Common myeloid progenitor, CD34-positive (primary cell): ENCODE measurements at regions not wholly inside any gene's neighbourhood (a gene's known extent, or its start where the extent isn't known, plus 50 kb on each side); places are given as distances from the start of the nearest gene placed in this dataset.
"Not testable (repeated sequence)": the region's sequence is repeated elsewhere in the genome, so short reads cannot be mapped to it uniquely, and the experiment has no call there.

Experiments used
- CTCF ChIA-PET: fragments of 350-600 bp; sonication (Branson Sonifier 250); formaldehyde crosslinking; loops from one replicate; lab custom pipeline; 2021; ENCODE audit warnings: antibody characterized with exemption; lab: Charles Lee
- POLR2A ChIA-PET: fragments of 350-600 bp; sonication (Branson Sonifier 250); formaldehyde crosslinking; loops from one replicate; lab custom pipeline; 2021; ENCODE audit warnings: antibody characterized with exemption; lab: Charles Lee
- DNase-seq, 3 donors: peaks; one replicate each; pipeline versions ENCODE4 v3.0.0 to v3.0.0-alpha.2; 2013
- H3K27ac ChIP-seq, 2 experiments: 1 replicate in 1 of 2; 2 replicates in 1 of 2; pipeline ENCODE4 v1.7.0; 2013; ENCODE audit warnings: inconsistent platforms in 2 of 2, low read length in 2 of 2, mild to moderate bottlenecking in 2 of 2, low read depth in 1 of 2, moderate library complexity in 1 of 2; ENCODE audit not compliant: severe bottlenecking in 2 of 2, insufficient read depth in 1 of 2, poor library complexity in 1 of 2
- H3K27me3 ChIP-seq, 5 experiments: replicated peaks in 2 of 5; 1 replicate in 3 of 5; 2 replicates in 2 of 5; pipeline versions ENCODE4 v1.6.1 to v1.7.0; 2013; ENCODE audit warnings: low read length in 4 of 5, mild to moderate bottlenecking in 2 of 5, moderate library complexity in 2 of 5, inconsistent platforms in 1 of 5; ENCODE audit not compliant: insufficient read depth in 5 of 5, control insufficient read depth in 4 of 5
- H3K36me3 ChIP-seq, 4 experiments: 1 replicate in 2 of 4; 2 replicates in 2 of 4; pipeline versions ENCODE4 v1.6.1 to v1.7.0; 2013; ENCODE audit warnings: low read length in 3 of 4, control low read depth in 1 of 4, mild to moderate bottlenecking in 1 of 4; ENCODE audit not compliant: control insufficient read depth in 4 of 4, insufficient read depth in 4 of 4
- H3K4me1 ChIP-seq, 4 experiments: 1 replicate in 3 of 4; 2 replicates in 1 of 4; pipeline versions ENCODE4 v1.6.1 to v1.7.1; 2013; ENCODE audit warnings: low read length in 3 of 4, mild to moderate bottlenecking in 3 of 4, control low read depth in 1 of 4, inconsistent platforms in 1 of 4, moderate library complexity in 1 of 4; ENCODE audit not compliant: control insufficient read depth in 4 of 4, insufficient read depth in 4 of 4; ENCODE audit errors: control extremely low read depth in 1 of 4
- H3K4me3 ChIP-seq, 7 experiments: 1 replicate in 4 of 7; 2 replicates in 3 of 7; pipeline versions ENCODE4 v1.5.1 to v1.7.0; 2013; ENCODE audit warnings: mild to moderate bottlenecking in 7 of 7, low read length in 6 of 7, moderate library complexity in 6 of 7, inconsistent platforms in 2 of 7, low read depth in 2 of 7, control low read depth in 1 of 7; ENCODE audit not compliant: insufficient read depth in 4 of 7, control insufficient read depth in 1 of 7; ENCODE audit errors: extremely low read depth in 1 of 7
- H3K9me3 ChIP-seq, 5 experiments: 1 replicate in 4 of 5; 2 replicates in 1 of 5; pipeline versions ENCODE4 v1.6.1 to v1.7.1; 2013; ENCODE audit warnings: low read length in 4 of 5, mild to moderate bottlenecking in 2 of 5, inconsistent platforms in 1 of 5, low read depth in 1 of 5, moderate library complexity in 1 of 5; ENCODE audit not compliant: control insufficient read depth in 4 of 5, insufficient read depth in 2 of 5; ENCODE audit errors: control extremely low read depth in 1 of 5
- WGBS: methylation state at CpG from one replicate; pipeline ENCODE4 v1.1.5; 2013; ENCODE audit not compliant: insufficient coverage; 5-methylcytosine and 5-hydroxymethylcytosine counted together

DNA sequence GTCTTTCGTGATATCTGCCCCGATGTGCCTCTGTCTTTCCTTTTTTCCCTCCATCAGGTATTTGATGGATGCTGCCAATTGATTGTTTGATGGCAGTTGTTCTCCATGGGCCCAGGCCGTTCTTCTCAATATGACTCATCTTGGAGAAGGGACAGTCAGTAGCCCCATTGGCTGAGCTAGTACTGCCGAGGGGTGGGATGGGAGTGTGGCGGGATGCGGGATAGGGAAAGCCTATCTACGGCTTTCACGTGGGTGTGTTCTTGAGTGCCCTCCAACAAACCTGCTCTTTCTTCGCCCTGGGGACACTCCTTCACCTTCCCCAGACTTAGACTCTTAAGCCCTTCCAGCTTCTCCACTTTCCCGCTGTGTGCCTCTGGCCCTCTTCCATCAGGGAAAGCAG lies 159.4 kb downstream of the GOLGA8K start:
- H3K36me3 ChIP-seq, H3K27ac ChIP-seq, H3K27me3 ChIP-seq, H3K4me1 ChIP-seq, H3K4me3 ChIP-seq, H3K9me3 ChIP-seq, POLR2A ChIA-PET, CTCF ChIA-PET, DNase-seq: not testable (repeated sequence)
- no CpG with 5 or more reads among the region's 10 CpGs for WGBS

DNA sequence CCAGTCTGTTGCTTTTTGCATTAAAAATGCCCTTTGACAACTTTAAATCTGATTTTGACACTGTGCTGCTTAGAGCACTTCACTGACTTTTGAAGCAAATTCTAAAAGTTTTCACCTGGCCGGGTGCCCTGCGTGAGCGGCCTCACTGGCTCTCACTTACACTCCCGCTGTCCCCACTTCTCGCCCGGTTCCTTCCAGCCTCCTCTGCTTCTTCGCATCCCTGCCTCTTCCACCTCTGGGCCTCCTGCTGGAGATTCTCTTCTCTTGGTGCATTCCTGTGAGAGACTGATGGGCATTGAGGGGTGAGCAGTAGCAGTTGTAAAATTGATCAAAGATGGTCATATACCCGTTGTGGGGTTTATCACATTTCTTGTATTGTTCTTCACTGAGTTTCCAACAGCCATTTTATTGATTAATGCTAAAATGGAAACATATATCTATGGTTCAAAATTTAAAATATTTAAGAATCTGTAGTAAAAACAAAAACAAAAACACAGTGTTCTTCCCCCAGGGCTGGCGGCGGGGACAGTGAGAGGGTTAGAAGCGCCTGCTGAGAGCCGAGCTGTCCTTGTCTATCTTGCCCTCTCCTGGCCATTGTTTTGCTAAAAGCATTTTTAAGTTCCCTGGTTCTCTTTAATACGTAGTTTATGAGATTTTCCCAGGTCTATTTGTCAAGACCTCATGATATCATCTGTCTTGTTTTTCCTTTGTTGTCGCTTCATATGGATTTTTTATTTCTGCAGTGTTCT lies 160.1 kb downstream of the GOLGA8K start:
- CTCF ChIA-PET, POLR2A ChIA-PET, H3K27ac ChIP-seq, H3K9me3 ChIP-seq, H3K36me3 ChIP-seq, DNase-seq, H3K4me3 ChIP-seq, H3K4me1 ChIP-seq, H3K27me3 ChIP-seq: not testable (repeated sequence)
- no CpG with 5 or more reads among the region's 14 CpGs for WGBS

DNA sequence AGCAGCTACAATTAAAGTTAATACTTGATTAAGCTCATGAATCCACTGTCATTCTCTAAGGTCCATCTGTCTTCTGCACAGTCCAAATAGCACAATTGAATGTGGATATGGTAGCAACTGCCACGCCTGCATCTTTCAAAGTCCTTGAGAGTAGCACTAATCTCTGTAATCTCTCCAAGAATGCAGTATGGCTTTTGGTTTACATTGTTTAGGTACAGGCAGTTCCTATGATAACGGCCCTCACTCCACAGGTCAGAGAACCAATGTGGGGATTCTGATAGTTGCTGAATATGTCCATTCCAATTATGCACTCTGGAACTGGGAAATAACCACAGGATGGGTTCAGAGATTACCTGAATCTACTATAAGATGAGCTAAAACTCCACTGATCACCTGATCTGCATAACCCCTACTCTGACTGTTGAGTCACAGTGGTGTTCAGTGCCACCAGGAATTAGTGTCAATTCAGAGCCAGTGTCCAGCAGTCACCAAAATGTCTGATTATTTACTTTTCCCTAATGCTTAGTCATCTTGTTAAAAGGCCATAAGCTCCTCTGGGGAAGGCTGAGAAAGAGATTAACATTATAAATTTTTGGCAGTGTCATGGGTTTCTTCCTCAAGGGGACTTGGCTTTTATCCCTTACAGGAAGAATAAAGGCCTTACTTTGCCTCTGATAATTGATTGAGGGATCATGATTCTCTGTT lies 175.5 kb downstream of the GOLGA8K start:
- CTCF ChIA-PET, H3K27ac ChIP-seq, H3K9me3 ChIP-seq, H3K27me3 ChIP-seq, POLR2A ChIA-PET, DNase-seq, H3K4me1 ChIP-seq, H3K36me3 ChIP-seq, H3K4me3 ChIP-seq: not testable (repeated sequence)
- no CpG with 5 or more reads among the region's 2 CpGs for WGBS

DNA sequence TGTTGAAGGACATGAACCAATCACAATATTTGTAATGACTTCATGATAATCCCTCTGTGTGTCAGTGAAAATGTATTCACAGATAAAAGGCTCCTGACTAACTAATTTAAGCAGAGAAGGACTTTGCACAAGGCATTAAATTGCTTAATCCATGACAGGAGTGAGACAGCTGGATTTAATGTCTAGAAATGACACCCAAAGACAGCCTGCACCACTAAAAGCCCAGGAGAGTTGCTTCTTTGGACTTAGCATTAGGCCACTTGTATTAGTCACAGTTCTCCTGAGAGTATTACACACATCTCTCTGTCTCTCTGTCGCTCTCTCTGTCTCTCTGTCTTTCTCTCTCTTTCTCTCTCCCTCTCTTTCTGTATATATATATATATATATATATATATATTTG lies 180.4 kb downstream of the GOLGA8K start:
- no peak for DNase-seq
- CTCF ChIA-PET: no interaction called here
- Histone ChIP-seq H3K4me1 (no peaks in the 10 kb centered on the region), H3K27me3 (no peaks in the 10 kb centered on the region), H3K27ac (no peak overlapping the region), H3K9me3 (peaks cover 0 to 19% (median 0%) of the 10 kb centered on the region in 5 experiments), H3K36me3 (no peaks in the 10 kb centered on the region), H3K4me3 (no peak overlapping the region)
- WGBS: no CpG with 5 or more reads among the region's 1 CpG
- POLR2A ChIA-PET: no interaction called here
